Activated CD8-positive, alpha-beta memory T cell treated with anti-CD3 and anti-CD28 coated beads, Interleukin-2, amount 50 U/mL, for 1 hour (primary cell): ENCODE measurements at regions not wholly inside any gene's neighbourhood (a gene's known extent, or its start where the extent isn't known, plus 50 kb on each side); places are given as distances from the start of the nearest gene placed in this dataset.

ENCODE experiments used
- DNase-seq: peaks from one replicate; pipeline ENCODE4 v3.0.0-alpha.2; 2020; ENCODE audit errors: extremely low read depth

DNA sequence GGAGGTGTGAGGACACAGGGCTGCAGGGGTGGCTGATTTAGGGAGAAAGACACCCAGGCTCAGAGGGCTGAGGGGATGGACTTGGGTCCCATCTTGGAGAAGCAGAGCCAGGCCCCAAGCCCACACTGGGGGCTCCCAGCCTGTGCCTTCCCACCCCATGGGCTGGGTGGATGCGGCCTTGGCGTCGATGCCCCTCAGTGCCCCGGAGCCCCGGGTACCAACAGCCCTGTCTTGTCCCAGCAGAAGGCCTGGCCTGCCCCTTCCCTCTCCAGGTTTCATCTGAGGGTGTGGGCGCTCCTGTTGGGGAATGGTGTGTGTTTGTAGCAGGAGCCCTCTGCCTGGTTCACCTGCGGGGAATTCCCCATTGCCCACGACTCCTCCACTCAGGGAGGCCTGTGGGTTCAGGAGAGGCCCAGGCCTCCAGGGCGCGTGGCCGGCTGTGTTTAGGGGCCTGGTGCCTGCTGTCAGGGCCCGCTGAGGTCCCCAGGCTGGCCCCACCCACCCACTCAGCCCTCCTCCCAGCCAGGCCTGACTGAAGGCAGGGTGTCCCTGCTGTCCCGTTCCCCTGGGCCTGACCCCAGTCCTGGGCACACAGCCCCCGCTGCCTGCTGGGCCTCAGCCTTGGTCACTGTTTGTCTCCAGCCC, 51.1 kb upstream of the BEGAIN start:
- no peak for DNase-seq

DNA sequence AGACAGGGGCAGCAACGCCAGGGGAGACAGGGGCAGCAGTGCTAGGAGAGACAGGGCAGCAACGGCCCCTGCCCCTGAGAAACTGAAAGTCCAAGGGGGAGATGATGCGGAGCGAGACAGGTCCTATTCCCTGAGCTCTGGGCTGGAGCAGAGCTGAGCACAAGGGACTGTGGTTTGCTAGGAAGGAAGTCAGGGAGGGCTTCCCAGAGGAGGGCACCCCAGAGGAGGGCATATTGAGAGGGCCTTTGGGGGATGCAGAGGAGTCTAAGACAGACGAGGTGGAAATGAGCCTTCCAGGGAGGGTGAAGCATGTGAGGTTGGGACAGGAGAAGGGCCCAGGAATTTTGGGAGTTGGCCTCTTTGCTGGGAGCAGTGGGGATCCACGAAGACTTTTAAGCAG, 52.1 kb upstream of the BEGAIN start:
- DNase-seq, result no peak

DNA sequence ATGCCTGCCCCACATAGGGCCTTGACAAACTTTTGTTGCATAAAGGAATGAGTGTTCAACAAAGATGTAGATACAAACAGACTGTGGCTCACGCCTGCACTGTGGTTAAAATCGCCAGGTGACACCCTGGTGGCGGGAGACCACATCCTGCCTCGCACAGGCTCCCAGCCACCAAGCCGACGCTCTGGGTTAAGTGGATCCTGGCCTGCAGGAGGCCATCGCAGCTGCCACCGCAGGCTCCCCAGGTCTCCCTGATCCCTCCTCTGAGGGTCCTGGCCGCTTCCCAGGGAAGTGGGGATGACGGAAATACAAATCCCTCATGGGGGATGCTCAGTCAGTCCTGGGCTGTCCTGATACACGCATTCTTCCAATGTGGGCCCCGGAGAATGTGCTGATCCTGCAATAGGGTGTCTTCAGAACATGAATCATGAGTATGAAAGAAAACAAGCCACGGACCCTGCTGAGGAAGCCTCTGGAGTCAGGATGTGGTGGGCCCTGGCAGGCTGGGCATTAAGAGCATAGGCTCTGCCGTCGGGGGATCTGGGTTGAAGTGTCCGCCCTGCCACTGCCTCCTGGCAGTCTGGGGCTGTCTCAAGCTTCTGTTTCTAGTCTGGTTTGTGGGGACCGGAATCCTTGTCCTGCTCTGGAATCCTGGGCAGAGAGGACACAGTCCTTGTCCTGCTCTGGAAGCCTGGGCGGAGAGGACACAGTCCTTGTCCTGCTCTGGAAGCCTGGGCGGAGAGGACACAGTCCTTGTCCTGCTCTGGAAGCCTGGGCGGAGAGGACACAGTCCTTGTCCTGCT, 53.5 kb upstream of the BEGAIN start:
- DNase-seq, result peak; percentile 38

DNA sequence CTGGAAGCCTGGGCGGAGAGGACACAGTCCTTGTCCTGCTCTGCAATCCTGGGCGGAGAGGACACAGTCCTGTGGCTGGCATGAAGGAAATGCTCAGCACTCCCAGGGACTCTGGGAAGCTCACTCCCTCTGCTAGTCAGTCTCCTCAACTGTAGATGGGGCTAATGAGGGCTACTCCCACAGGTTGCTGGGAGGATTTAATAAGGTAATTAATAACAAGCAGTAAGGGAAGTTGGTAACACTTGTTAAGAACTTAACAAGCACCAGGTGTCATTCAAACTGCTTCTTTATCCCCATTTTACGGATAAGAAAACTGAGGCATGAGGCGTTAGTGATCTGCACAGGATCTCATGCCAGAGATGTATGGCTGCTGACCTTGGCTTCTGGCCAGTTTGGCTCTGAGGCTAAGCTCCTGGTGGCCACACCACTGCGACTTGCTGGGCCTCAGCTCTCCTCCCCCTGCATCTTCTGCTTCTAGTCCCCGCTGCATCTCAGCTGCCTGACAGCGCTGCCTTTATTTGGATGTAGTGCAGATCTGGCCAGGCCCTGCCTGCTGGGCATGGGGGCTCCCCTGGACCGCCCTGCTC, 54.1 kb upstream of the BEGAIN start:
- DNase-seq, result no peak

DNA sequence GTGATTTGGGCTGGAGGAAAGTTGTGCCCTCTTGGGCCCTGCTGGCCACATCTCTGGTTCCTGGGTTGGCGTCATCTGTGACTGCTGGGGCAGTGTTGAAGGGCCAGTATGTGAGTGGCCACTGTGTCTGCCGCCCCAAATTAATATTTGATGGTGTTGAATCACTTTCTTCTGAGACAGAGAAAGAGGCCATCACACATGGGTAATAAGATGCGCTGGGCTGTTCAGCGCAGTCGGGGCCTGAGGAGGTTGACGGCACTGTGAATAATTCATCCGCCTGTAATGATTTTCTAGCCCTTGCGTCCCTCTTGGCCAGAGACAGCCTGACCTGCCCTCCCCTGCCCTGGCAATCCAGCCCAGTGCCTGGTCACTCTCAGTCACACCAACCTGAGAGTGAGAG, 56.2 kb upstream of the BEGAIN start:
- DNase-seq, result no peak

DNA sequence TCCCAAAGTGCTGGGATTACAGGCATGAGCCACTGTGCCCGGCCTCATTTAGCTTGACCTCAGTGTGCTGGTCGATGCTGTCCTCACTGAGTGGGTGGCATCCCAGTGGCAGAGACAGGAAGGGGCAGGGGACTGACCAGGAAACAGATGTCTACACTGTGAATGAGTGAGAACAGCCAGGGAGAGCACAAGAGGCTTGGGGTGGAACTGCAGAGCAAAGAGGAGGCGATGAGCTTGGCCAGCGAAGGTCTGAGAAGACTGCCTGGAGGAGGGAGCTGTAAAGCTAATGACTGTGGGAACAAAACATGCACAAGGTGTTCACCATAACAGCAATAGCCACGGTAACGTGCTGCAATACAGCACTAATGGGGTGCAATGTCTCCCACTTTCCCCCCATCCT, 57.2 kb upstream of the BEGAIN start:
- no peak for DNase-seq

DNA sequence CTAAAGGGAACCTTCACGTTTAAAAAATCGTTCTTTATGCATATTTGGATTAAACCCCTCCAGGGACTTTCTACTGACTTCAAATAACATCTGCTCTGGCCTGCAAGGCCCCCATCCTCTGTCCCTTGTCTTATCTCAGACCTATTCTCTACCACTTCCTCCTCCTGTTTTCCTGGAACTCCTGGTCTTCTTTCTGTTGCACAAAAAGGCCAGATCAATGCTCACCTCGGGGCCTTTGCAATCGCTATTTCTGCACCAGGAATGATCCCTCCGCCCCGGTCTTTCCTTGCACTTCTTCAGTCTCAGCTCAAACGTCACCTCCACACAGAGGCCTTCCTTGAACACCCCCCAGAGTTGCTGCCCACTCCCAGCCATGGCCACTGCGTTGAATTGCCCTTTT, 57.6 kb upstream of the BEGAIN start:
- no peak for DNase-seq

DNA sequence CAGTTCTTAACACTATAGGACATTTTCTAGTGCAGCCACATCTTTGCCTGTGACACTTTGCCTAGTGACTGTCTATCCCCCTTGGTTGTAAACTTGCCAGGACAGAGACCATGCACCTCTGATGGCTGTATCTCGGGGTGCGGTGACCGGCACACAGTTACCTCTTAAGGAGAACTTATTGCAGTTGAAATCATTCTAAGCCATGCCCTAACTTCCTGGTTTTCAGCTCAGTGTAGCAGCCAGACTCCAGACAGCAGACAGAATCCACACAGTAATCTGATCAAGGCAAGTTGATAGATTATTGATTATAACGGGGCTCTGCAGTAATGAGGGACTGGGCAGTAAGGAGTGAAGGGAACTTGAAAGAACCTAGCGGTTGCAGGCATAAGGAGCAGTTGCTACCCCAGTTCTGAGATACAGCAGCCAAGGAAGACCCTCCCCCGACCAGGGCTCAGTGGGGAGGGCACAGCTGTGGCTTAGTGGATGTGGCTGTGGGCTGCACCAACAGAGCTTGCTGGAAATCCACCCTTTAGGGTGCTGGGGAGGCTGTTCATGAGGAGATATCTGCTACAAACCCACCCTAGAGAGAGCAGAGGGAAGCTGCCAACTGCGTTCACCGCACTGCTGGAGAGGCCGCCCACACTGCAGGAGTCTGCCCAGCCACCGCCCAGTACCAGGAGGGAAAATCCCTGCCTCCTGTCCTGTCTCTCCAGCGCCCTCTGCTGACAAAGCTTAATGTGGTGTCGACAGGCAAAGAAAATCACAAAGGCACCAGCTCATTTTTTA, 58.2 kb upstream of the BEGAIN start:
- DNase-seq, result peak; percentile 78

DNA sequence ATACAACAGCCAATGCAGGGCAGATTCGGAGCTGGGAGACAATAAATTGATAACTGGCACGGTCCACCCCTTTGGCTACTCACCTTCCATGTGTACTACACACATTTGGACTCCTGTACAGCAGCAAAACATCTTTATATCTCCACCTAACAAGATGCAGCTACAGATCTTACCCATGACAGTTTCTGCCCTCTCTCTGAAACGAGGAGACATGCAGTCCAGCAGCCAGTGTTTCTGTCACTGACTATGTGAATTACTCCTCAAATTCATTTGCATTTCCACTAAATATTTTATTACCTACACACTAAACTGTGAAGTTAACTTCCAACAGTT, 58.7 kb upstream of the BEGAIN start:
- no peak for DNase-seq

DNA sequence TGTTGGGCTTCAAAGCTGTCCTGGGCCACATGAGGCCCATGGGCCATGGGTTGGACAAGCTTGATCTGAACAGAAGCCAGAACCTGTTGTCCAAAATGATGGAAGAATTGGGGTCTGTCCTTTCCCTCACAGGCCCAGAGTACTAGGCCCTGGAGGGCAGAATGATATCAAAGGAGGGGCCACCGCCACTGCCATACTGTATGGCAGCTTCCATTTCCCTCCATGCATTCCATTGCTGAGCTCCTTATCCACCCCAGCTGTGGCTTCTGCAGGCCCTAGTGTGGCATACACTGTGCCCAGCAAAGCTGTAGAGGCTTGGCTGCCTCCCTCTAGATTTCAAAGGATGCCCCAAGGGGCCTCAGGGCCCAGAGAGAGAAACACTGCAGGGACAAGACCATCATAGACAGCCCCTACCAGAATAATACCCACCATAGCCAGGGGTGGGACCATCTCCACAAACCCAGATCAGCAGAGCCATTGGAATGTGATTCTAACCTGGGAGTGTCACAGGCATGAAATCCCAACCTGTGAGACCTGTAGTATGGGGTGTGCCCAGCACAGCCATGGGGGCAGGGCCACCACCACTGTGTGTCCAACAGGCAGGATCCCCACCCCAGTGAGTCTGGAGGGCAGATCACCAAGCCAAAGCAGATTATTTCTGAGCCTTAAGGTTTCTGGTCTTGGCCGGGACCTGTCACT, 61.4 kb upstream of the BEGAIN start:
- no peak for DNase-seq

DNA sequence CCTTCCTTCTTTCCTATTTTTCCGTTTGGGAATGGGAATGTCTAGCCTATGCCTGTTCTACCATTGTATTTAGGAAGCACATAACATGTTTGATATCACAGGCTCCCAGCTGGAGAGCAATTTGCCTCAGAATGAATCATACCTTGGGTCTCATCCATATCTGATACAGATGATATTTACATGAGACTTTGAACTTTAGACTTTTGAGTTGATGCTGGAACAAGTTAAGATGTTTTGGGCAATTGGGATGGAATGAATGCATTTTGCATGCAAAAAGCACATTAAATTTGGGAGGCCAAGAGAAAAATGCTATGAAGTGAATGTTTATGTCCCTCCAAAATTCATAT, 61.9 kb upstream of the BEGAIN start:
- no peak for DNase-seq

DNA sequence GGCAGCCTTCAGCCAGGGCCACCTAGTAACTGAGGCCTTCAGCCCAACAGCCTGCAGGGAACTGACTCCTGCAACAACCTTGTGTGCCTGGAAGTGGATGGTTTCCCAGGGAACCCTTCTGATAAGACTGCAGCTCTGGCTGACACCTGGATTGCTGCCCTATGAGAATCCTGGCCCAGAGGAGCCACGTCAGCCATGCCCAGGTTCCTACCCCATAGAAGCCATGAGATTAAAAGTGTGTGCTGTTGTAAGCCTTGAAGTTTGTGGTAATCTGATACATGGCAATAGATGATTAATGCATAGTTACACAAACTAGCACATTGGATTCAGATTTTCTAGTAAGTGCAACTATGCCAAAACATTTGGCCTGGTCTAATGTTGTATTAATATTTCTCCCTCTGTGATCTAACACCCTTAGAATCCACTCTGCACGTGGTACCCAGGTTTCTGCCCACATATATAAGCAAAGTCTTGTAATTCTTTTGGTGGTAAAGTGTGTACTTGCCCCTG, 64.8 kb upstream of the BEGAIN start:
- DNase-seq, result no peak

DNA sequence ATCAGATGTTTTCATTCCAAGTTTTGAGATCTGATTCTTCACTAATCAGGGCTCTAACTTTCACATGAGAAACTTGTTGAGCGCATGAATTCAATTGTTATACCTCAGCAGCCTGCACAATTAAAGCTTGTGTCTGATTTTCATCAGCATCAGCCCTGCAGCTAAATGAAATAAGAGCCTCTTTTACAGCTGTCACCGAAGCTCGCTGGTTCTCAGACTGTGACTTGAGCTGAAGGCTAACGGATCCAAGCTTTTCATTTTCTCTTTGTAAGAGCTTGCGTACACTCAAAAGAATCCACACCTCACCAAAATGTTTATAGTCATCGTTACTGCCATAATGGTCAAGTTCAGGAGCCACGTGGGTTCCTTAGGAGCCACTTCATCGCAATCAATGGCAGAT, 65.5 kb upstream of the BEGAIN start:
- DNase-seq, result no peak

DNA sequence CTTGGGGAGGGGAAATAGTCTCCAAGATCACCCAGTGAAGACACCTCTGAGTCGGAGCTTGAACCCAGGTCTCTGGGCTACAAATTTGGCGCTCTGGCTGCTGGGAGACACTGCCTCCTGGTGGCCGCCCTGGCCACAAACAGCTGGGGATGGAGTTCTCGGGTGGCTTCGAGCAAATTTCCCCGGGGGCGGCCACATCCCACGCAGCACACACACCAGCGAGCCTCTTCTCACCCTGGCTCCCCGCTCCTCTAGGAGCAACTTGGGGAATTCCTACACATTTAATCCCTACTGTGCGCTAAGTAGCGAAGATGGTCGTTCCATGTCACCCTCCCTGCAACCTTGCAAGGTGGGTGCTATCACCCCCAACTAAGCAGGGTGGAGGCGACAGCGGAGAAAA, 66.2 kb upstream of the BEGAIN start:
- no peak for DNase-seq

DNA sequence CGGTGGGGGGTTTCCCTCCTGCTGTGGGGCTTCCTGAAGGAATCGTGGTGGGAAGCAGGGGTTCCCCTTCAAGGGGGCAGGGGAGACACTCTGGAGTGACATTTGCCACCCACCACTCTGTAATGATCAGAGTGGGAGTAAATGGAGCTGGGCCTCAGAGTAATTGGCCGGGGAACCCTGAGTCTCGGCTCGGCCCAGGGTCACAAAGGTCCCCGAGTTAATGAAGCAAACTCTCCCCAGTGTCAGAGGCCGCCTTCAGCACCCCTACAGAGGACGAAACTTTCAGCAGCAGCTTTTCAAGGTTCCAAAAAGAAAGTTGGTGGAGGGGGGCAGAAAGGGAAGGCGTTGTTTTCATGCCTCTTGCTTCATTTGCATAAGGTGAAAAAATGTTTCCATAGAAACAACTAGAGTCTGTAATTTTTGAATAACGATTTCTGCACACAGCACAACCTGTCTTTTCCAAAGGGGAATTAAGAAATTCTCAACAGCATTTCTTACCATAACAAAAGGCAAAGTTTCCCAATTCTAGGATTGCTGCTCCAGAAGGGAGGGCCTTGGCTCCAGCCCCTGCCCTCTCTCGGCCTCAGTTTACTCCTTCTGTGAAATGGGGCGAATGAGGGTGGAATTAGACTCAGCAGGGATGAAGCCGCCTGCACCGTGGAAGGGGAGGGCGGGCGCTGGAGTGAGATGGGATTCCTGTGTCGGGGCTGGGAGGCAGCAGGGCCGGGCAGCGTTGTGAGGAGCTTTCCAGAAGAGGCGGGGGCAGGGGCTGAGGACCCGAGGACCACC, 67.0 kb upstream of the BEGAIN start:
- no peak for DNase-seq

DNA sequence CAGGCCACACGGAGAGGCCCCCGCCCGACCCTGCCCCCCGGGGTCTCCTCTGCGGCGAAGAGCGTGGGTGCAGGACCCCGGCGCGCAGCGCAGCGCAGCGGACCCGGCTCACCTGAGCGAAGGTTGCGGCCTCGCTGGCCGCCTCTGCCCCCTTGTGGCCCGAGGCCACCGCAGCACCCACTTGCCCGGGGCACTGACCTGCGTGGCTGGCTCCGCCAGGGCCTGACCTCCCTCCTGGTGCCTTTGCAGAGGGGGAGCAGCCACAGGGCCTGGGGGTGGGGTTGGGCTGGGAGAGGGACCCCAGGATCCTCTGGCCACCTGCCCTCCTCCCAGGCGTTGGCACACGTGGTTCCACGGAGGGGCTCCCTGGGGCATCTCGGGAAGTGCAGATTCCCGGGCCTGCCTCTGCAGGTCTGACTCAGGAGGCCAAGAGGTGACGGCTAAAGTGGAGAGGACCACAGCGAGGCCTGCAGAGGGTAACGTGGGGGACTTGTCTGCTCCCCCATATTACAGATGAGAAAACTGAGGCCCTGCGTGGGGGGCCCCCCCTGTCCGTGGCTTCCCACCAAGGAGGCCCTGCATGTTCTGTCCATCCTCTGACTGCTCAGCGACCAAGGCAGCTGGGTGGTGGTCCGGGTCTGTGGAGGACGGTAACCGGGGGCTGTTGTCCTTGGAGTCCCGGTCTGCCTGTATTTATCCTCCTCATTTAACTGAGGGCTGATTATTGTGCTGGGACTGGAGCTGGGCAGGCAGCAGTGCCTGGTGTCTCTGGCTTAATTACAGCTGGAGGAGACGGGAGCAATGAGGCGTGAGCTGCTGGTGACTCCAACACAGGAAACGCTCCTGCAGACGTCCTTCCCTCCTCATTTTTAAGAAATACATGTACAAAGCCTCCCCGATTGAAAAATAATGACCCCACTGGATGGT, 67.9 kb upstream of the BEGAIN start:
- no peak for DNase-seq

DNA sequence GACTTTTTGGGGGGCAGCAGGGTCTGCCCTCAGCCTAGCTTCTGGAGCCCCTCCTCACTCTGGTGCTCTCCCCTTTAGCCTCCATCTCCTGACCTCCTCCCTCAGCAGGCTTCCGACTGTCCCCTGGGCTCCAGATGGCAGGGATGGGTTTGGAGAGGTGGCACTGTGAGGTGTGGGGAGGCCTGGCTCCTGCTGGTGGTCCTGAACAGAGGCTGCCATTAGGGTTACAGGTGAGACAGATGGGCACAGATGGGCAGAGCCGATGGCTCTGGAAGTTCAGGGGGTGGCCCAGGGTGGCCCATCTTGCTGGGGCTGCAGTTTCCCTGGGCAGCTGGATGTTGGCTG, 68.5 kb upstream of the BEGAIN start:
- DNase-seq, result no peak

DNA sequence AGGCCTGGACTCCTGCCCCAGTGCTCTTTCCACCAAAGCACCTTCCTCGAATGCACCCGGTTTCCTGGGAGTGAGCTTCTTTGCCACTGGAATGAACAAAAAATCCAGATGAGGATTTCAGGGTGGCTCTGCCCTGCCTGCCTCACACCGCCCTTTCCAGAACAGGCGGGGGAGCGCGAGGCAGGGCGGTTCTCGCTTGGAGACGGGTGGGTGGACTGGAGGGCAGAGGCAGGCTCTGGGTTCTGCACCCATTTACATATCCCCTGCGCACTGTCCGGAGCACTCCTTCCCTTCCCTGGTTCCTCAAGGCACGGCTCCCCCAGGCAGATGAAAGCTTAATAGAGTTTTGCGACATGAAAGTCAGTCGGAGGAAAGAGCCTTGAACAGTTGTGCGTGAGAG, 69.7 kb upstream of the DLK1 start:
- DNase-seq, result no peak

DNA sequence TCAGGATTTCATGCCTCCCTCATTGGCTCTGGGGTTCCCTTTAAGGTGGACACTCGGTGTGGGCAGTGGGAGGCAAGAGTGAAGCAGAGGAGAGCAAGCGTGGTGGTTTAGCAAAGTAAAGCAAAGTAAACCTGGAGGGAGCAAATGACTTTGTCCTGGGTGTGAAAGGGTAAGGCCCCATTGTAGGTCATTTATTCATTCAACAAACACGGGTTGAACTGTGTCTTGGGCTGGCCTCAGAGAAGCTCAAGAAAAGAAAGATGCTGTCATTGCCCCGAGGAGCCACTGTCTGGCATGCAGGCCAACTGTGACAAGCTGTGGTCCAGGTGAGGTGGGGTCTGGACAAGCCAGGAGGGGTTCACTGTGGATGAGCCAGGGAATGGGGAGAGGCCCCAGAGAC, 68.9 kb upstream of the DLK1 start:
- no peak for DNase-seq
